ENCODE measurements at regions not wholly inside any gene's neighbourhood (a gene's known extent, or its start where the extent isn't known, plus 50 kb on each side); places are given as distances from the start of the nearest gene placed in this dataset.
"Not testable (repeated sequence)": the region's sequence is repeated elsewhere in the genome, so short reads cannot be mapped to it uniquely, and the experiment has no call there.

DNA sequence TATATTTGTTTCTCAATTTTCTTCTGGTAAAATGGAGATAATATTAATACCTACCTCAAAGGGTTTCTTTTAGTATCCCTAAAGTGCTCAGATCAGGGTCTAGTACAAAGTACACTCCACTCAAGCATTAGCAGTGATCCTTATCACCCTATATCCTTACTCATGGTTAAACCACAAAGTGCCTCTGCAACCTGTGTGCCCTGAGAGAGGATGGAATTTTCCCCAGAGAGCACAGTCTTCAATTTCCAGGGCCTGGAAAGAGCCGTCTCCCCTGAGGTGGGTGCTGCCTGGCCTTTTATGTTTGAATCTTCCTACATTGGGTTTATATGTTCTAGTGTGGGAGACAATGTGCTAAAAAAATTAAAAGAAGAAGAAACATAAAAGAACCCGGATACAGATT lies 183.1 kb upstream of the FBXO33 start:
- Mint-ChIP-seq H3K4me3 (no peak overlapping the region), H3K36me3 (no peaks in the 10 kb centered on the region), H3K4me1 (no peaks in the 10 kb centered on the region), H3K27me3 (no peaks in the 10 kb centered on the region), H3K27ac (no peak overlapping the region), H3K9me3 (peaks cover 6 to 18% of the 10 kb centered on the region in 2 donors)
- ATAC-seq (replicated peaks) (no peak), DNase-seq (no peak)

DNA sequence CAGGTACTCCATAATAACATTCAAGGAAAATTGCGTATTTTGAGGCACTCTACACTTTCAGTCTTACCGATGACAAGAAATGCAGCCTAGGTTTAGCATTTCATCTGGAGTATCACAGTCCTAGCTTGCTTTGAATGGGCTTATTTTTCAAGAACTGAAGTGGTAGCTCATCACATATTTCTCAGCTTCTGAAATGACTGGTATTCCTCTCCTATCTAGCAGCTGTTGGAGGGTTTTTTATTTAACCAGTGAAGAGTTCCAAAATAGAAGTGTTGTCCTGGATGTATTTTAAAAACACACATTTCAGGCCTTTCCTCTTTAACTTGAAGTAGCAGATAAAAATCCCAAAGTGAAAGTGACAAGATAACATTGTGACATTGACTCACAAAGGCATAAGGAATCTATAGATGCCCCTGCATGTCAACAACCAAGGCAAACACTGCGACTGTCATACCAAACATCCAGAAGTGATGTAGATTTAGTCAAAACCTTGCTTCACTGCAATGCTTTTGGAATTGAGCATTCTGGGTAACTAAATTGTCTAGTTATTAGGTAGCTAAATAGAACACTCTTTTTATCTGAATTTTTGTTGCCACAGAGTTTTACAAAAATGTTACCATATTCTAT lies 182.2 kb upstream of the FBXO33 start:
- Mint-ChIP-seq H3K4me3 (no peak overlapping the region), H3K36me3 (no peaks in the 10 kb centered on the region), H3K27ac (no peak overlapping the region), H3K4me1 (no peaks in the 10 kb centered on the region), H3K27me3 (no peaks in the 10 kb centered on the region), H3K9me3 (peaks cover 3 to 11% of the 10 kb centered on the region in 2 donors)
- DNase-seq = no peak
- ATAC-seq (replicated peaks) = no peak

DNA sequence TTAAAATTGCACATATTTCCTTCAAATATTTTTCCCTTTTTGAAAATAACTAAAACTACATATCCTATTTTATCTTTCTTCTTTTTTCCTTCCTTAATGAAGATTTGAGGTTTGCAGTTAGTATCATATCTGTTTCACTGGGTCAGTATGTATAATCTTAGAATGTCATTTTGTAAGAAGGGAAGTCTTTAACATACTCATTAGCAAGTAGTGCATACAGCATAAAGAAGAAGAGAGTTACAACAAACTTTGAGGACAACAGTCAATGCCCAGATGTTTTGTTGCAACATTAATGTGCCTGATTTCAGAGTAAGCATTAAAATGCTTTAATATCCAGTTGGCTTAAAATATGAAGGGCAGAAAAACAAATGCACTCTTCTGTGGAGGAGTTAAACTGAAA lies 176.9 kb upstream of the FBXO33 start:
- H3K36me3 Mint-ChIP-seq = no peaks in the 10 kb centered on the region
- H3K27ac Mint-ChIP-seq = no peak overlapping the region
- H3K9me3 Mint-ChIP-seq = peaks cover 6 to 12% of the 10 kb centered on the region in 2 donors
- DNase-seq (no peak), ATAC-seq (replicated peaks) (no peak)
- no peaks in the 10 kb centered on the region for H3K27me3 Mint-ChIP-seq
- H3K4me1 Mint-ChIP-seq = no peaks in the 10 kb centered on the region
- no peak overlapping the region for H3K4me3 Mint-ChIP-seq

DNA sequence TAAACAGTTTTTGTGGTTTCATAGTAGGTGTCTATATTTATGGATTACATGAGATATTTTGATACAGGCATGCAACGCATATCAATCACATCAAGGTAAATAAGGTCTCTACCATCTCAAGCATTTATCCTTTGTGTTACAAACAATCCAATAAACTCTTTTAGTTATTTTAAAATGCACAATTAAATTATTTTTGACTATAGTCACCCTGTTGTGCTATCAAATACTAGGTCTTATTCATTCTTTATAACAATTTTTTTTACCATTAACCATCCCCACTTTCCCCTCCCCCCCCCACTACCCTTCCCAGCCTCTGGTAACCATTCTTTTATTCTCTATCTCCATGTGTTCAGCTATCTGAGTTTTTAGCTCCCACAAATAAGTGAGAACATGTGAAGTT lies 175.7 kb upstream of the FBXO33 start:
- H3K4me3 Mint-ChIP-seq = no peak overlapping the region
- H3K9me3 Mint-ChIP-seq = peaks cover 7 to 12% of the 10 kb centered on the region in 2 donors
- no peak for ATAC-seq (replicated peaks)
- H3K27ac Mint-ChIP-seq = no peak overlapping the region
- no peak for DNase-seq
- H3K4me1 Mint-ChIP-seq = no peaks in the 10 kb centered on the region
- no peaks in the 10 kb centered on the region for H3K27me3 Mint-ChIP-seq
- H3K36me3 Mint-ChIP-seq = no peaks in the 10 kb centered on the region

DNA sequence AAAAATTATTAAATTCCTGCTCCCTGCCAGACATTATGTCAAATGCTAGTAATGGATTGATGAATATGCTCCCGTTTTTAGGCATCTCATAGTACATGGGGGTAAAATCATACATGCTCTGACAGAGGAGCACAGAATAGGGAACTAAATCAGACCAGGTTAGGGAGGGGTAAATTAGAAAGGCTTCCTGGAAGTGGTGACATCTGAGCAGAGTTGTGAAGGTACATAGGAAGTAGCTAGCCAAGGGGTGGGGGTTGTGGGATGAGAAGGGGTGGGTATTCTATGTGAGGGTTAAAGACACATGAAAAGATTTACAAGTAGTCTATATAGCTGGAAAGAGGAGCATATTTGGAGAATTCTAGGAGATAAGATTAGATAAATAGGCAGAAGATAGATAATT lies 171.7 kb upstream of the FBXO33 start:
- DNase-seq = no peak
- H3K27me3 Mint-ChIP-seq = no peaks in the 10 kb centered on the region
- no peak overlapping the region for H3K27ac Mint-ChIP-seq
- no peaks in the 10 kb centered on the region for H3K4me1 Mint-ChIP-seq
- no peak overlapping the region for H3K4me3 Mint-ChIP-seq
- ATAC-seq (replicated peaks) = no peak
- peaks cover 17 to 21% of the 10 kb centered on the region in 2 donors for H3K9me3 Mint-ChIP-seq
- no peaks in the 10 kb centered on the region for H3K36me3 Mint-ChIP-seq

DNA sequence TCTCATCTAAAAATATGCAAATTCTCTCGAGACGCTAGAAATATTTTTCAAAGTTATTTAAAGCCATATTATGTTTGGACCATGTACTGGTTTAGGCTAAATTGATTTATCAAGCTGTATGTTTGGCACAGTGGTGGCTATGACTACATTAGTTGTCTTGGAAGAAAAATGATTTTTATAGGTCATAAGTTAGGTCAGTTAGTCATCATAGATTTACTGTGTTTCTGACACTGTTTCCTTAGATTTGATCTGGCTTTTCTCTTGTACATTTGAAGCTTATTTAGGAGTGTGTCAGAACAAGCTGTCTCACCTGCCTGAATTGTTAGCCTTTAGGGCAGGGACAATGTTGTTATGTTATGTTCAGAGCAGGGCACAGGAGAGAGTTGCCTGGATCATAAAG lies 161.1 kb upstream of the FBXO33 start:
- H3K9me3 Mint-ChIP-seq = peaks cover 6 to 14% of the 10 kb centered on the region in 2 donors

DNA sequence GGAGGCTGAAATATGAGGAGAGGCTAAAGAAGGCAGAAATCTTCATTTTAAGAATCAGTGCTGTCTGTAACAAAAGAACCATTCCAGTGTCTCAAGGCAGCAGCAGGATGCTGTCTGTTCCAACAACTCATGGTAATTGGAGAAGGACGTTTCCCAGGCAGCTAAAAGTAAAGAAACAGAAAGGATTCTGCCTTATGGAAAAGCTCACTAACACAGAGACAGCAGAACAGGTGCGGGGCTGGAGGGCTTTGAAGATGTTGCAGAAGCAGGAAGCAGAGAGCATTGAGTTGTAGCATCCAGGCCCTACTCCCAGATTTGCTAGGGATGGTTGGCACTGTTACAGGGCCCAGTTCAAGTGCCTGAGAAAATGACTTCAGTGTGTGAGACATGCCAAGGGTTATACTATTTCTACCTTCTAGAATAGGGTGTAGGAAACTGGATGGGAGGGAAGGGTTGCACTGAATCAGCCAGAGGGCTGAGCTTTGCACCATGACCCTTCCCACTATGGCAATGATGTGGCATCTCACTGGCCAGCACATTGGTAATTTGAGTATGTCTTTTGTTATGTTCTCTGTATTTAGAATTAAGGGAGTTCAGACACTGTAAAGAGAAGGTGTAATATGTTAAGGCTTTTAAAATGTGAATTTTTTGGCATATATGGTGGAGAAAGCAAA lies 160.0 kb upstream of the FBXO33 start:
- no peak for DNase-seq
- no peak overlapping the region for H3K27ac Mint-ChIP-seq
- no peaks in the 10 kb centered on the region for H3K4me1 Mint-ChIP-seq
- H3K9me3 Mint-ChIP-seq = peaks cover 8 to 15% of the 10 kb centered on the region in 2 donors
- no peak overlapping the region for H3K4me3 Mint-ChIP-seq
- no peak for ATAC-seq (replicated peaks)
- no peaks in the 10 kb centered on the region for H3K27me3 Mint-ChIP-seq
- no peaks in the 10 kb centered on the region for H3K36me3 Mint-ChIP-seq

More for the DNA sequence above, 161.1 kb upstream of the FBXO33 start:
- H3K36me3 Mint-ChIP-seq = no peaks in the 10 kb centered on the region
- DNase-seq = no peak
- no peak overlapping the region for H3K4me3 Mint-ChIP-seq
- no peaks in the 10 kb centered on the region for H3K4me1 Mint-ChIP-seq
- H3K27me3 Mint-ChIP-seq = no peaks in the 10 kb centered on the region
- H3K27ac Mint-ChIP-seq = no peak overlapping the region
- no peak for ATAC-seq (replicated peaks)

DNA sequence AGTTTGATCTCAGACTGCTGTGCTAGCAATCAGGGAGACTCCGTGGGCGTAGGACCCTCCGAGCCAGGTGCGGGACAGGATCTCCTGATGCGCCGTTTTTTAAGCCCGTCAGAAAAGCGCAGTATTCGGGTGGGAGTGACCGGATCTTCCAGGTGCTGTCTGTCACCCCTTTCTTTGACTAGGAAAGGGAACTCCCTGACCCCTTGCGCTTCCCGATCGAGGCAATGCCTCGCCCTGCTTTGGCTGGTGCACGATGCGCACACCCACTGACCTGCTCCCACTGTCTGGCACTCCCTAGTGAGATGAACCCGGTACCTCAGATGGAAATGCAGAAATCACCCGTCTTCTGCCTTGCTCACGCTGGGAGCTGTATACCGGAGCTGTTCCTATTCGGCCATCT lies 157.6 kb upstream of the FBXO33 start:
- H3K36me3 Mint-ChIP-seq; H3K4me1 Mint-ChIP-seq; H3K4me3 Mint-ChIP-seq; ATAC-seq (replicated peaks); DNase-seq; H3K27me3 Mint-ChIP-seq; H3K27ac Mint-ChIP-seq: not testable (repeated sequence)
- H3K9me3 Mint-ChIP-seq = peaks cover 12 to 13% of the 10 kb centered on the region in 2 donors

DNA sequence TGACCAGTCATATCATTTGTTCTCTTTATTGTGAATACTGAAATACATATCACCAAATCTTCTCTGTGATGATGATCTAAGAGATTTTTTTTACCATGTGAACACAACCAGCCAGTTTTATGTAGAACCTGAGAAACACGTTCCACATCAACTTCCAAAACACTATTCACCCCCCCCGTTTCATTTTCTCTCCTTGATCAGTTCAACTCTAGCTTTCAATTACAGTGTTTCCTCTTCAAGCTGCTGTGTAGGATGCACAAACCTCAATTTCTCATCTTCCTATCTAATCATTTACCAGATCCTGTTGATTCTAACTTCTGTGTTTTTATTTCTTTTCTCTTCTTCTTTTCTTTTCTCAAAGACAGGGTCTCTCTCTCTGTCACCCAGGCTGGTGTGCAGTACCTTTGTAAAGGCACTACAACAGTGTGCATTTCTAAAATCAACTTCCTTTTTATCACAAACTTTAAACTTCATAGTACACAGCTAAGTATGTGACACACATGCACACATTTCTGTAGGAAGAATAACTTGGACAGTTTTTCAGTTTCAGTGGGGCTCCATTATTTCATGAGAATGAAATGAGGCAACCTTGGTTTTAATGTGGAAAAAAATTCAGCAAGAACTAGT lies 149.9 kb upstream of the FBXO33 start:
- Mint-ChIP-seq H3K4me1 (no peaks in the 10 kb centered on the region), H3K27me3 (no peaks in the 10 kb centered on the region), H3K4me3 (no peak overlapping the region), H3K27ac (no peak overlapping the region), H3K9me3 (peaks cover 4 to 5% of the 10 kb centered on the region in 2 donors), H3K36me3 (no peaks in the 10 kb centered on the region)
- ATAC-seq (replicated peaks) (no peak), DNase-seq (no peak)

DNA sequence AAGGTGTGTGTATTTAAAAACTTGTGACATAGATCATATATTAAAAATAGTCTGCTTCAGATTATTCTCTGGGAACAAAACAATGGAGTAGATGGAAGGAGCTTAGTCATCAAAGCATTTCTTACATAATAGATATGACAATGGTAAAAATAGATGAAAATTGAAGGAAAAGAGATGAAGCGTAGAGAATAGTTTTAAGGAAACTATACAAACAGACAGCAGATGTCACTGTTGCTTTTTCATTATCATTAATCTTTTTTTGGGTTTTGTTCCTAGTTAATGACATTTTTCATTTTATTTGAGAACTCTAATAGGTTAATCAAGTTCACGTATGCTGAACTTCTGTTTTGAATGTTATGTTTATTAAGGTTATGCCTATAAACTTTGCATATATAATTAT lies 149.2 kb upstream of the FBXO33 start:
- no peaks in the 10 kb centered on the region for H3K36me3 Mint-ChIP-seq
- H3K4me3 Mint-ChIP-seq = no peak overlapping the region
- H3K27ac Mint-ChIP-seq = no peak overlapping the region
- H3K27me3 Mint-ChIP-seq = no peaks in the 10 kb centered on the region
- DNase-seq (no peak), ATAC-seq (replicated peaks) (no peak)
- no peaks in the 10 kb centered on the region for H3K4me1 Mint-ChIP-seq
- peaks cover 4 to 5% of the 10 kb centered on the region in 2 donors for H3K9me3 Mint-ChIP-seq

DNA sequence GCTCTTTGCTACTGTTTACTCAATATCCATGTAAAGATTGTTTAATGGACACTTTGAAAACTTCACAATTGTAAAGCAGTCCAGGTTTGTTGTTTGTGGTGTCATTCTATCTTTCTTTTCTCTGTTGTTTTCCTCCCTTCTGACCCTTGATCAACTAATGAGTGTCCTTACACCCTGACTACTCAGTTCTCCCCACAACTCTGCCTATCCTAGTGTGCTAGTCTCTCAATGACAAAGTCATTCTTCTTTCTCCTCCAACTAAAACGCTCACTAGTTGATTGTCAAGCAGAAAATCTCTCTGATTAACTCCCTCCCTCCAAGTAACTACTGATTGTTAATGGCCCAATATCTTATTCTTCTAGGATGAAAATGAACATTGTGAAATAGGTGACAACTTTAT lies 148.5 kb upstream of the FBXO33 start:
- H3K4me1 Mint-ChIP-seq = no peaks in the 10 kb centered on the region
- H3K4me3 Mint-ChIP-seq = no peak overlapping the region

DNA sequence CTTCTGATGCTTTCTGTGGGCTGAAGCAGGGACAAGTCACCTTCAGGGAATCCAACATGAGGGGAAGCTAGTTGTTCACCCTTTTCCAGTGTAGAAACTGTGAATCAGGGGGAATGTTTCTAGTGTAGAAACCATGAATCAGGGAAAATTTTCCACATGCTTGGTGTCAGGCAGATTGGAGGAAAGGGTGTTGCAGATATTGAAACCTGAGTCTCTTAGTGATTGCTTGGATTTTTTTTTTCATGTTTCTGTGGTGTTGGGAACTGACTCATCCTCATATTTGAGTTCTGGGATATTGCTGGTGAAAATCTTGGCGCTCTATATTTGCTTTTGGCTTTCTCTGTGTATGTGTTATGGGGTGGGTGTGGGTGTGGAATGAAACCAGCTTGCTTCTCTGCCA lies 144.5 kb upstream of the FBXO33 start:
- peaks cover 21 to 25% of the 10 kb centered on the region in 2 donors for H3K9me3 Mint-ChIP-seq
- H3K27ac Mint-ChIP-seq = no peak overlapping the region
- ATAC-seq (replicated peaks) (no peak), DNase-seq (no peak)
- no peaks in the 10 kb centered on the region for H3K4me1 Mint-ChIP-seq
- no peaks in the 10 kb centered on the region for H3K27me3 Mint-ChIP-seq
- H3K4me3 Mint-ChIP-seq = no peak overlapping the region
- no peaks in the 10 kb centered on the region for H3K36me3 Mint-ChIP-seq

More for the DNA sequence above, 148.5 kb upstream of the FBXO33 start:
- DNase-seq (no peak), ATAC-seq (replicated peaks) (no peak)
- Mint-ChIP-seq H3K9me3 (peaks cover 8 to 12% of the 10 kb centered on the region in 2 donors), H3K36me3 (no peaks in the 10 kb centered on the region), H3K27ac (no peak overlapping the region), H3K27me3 (no peaks in the 10 kb centered on the region)

DNA sequence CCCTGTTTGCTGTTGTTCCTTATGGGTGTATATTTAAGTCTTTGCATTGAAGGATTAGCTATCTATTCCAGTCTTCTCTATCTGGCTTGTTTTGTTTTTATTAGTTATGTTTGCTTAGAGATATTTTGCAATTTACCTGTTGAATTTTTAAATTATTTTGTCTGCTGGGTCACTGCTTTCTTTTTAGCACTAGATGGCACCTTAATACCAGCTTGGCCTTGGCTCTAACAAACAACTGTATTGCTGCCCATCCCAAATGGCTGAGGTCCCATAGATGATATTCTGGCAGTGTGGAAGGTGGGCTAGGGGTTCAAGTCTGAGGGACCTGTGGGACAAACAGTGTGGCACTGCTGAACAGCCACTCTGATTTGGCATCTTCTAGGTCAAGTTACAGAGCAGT lies 144.0 kb upstream of the FBXO33 start:
- Mint-ChIP-seq H3K9me3 (peaks cover 23 to 25% of the 10 kb centered on the region in 2 donors), H3K27ac (no peak overlapping the region), H3K4me3 (no peak overlapping the region), H3K36me3 (no peaks in the 10 kb centered on the region), H3K4me1 (no peaks in the 10 kb centered on the region), H3K27me3 (no peaks in the 10 kb centered on the region)
- ATAC-seq (replicated peaks) (no peak), DNase-seq (no peak)

DNA sequence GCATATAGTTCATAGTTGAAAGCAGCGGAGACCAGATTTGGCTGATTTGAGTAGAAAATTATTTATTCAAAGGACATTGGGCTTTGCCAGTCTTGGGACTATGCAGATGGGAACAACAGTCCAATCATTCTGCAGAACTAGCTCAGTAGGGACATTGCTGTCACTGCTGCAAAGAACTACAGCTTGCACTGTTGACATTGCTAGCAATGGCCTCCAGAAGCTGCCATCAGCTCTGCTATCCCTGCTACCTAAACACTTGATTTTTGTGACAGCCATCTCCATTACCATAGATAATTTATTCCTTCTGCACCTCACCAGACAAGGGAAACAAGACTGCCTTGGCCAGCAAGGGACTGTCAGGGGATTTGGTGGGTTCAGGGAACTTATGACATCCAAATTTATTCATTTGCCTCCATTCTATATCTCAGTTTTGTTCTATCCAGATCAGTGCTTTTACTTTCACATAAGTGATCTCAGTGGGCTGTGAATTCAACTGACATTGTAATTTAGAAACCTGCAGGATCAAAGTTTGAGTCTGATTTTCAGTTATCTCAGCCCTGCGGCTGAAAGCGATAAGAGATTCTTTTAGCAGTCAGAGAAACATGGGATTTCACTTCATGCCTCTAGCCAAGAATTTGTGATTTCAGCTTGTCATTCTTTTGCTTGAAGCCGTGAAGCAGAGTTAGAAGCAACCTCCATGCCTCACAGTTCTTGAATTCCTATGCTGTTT lies 136.7 kb upstream of the FBXO33 start:
- Mint-ChIP-seq H3K27me3 (no peaks in the 10 kb centered on the region), H3K9me3 (peaks cover 12% of the 10 kb centered on the region in 2 donors), H3K27ac (no peak overlapping the region), H3K4me1 (no peaks in the 10 kb centered on the region), H3K4me3 (no peak overlapping the region), H3K36me3 (no peaks in the 10 kb centered on the region)
- no peak for DNase-seq
- ATAC-seq (replicated peaks) = no peak
